Activated CD8-positive, alpha-beta memory T cell treated with anti-CD3 and anti-CD28 coated beads for 1 hour (primary cell): ENCODE measurements at regions not wholly inside any gene's neighbourhood (a gene's known extent, or its start where the extent isn't known, plus 50 kb on each side); places are given as distances from the start of the nearest gene placed in this dataset.

Source experiments
- DNase-seq, 2 donors: peaks; one replicate each; pipeline ENCODE4 v3.0.0-alpha.2; 2020; ENCODE audit warnings: low read depth in 1 of 2; ENCODE audit errors: extremely low read depth in 1 of 2

- DNase-seq = no peak
These were observed 249.9 kb upstream of the WWC1 start for GRCh38 chr5:168041583-168041982.

- no peak for DNase-seq
These were observed 249.0 kb upstream of the WWC1 start for GRCh38 chr5:168042284-168043068.

- no peak for DNase-seq
These were observed 245.3 kb upstream of the WWC1 start for GRCh38 chr5:168046163-168046562.

- DNase-seq = no peak
These were observed 244.3 kb upstream of the WWC1 start for GRCh38 chr5:168047043-168047668.

- DNase-seq = no peak
These were observed 243.8 kb upstream of the WWC1 start for GRCh38 chr5:168047669-168048111.

- DNase-seq = no peak
These were observed 243.0 kb upstream of the WWC1 start for GRCh38 chr5:168048486-168048885.

GRCh38 chr5:168052686-168053085 is 238.8 kb upstream of the WWC1 start:
- DNase-seq = no peak

GRCh38 chr5:168054091-168054490 is 237.4 kb upstream of the WWC1 start:
- no peak for DNase-seq

- no peak for DNase-seq
These were observed 236.2 kb upstream of the WWC1 start for GRCh38 chr5:168055141-168055683.

- no peak for DNase-seq
These were observed 235.5 kb upstream of the WWC1 start for GRCh38 chr5:168055961-168056360.

- DNase-seq = no peak
These were observed 234.8 kb upstream of the WWC1 start for GRCh38 chr5:168056499-168057182.

- DNase-seq = no peak
These were observed 233.5 kb upstream of the WWC1 start for GRCh38 chr5:168057905-168058304.

GRCh38 chr5:168059131-168059530 is 232.3 kb upstream of the WWC1 start:
- DNase-seq = no peak

GRCh38 chr5:168062239-168062638 is 229.2 kb upstream of the WWC1 start:
- DNase-seq = no peak

- DNase-seq = no peak
These were observed 227.0 kb upstream of the WWC1 start for GRCh38 chr5:168064457-168064856.

- no peak for DNase-seq
These were observed 226.4 kb upstream of the WWC1 start for GRCh38 chr5:168064933-168065622.

- no peak for DNase-seq
These were observed 224.8 kb upstream of the WWC1 start for GRCh38 chr5:168066536-168067208.

- no peak for DNase-seq
These were observed 220.7 kb upstream of the WWC1 start for GRCh38 chr5:168070761-168071160.

GRCh38 chr5:168072665-168073064 is 218.8 kb upstream of the WWC1 start:
- DNase-seq = no peak

- DNase-seq = no peak
These were observed 218.1 kb upstream of the WWC1 start for GRCh38 chr5:168073311-168073710.
